Neural crest cell (in vitro differentiated cells): ENCODE measurements at regions not wholly inside any gene's neighbourhood (a gene's known extent, or its start where the extent isn't known, plus 50 kb on each side); places are given as distances from the start of the nearest gene placed in this dataset.

Experiments used
- DNase-seq: peaks from one replicate; pipeline ENCODE4 v3.0.0; 2021; ENCODE audit warnings: low read depth, mixed read lengths, low spot score
- H3K27ac Mint-ChIP-seq: one replicate; pipeline ENCODE4 v1.8.0; 2021; ENCODE audit warnings: mild to moderate bottlenecking, mixed read lengths; ENCODE audit not compliant: unreplicated experiment
- H3K27me3 Mint-ChIP-seq: 2 replicates; pipeline ENCODE4 v1.8.0; 2021; ENCODE audit warnings: low read depth, mild to moderate bottlenecking, mixed read lengths
- H3K36me3 Mint-ChIP-seq: 2 replicates; pipeline ENCODE4 v1.8.0; 2021; ENCODE audit warnings: low read depth, mild to moderate bottlenecking, mixed read lengths
- H3K4me1 Mint-ChIP-seq: 2 replicates; pipeline ENCODE4 v1.8.0; 2021; ENCODE audit warnings: mixed read lengths
- H3K4me3 Mint-ChIP-seq: one replicate; pipeline ENCODE4 v1.8.0; 2021; ENCODE audit warnings: mild to moderate bottlenecking, mixed read lengths
- H3K9me3 Mint-ChIP-seq: 2 replicates; pipeline ENCODE4 v1.8.0; 2021; ENCODE audit warnings: mixed read lengths
- CTCF ChIP-seq: fragments of 200-600 bp; sonication (generic); conservative IDR thresholded peaks from 2 replicates; pipeline ENCODE4 v1.5.0; 2021; ENCODE audit warnings: antibody characterized with exemption, mild to moderate bottlenecking

GRCh38 chr3:102741694-102742093, 306.9 kb downstream of the ZPLD1 start:
- no peaks in the 10 kb centered on the region for H3K9me3 Mint-ChIP-seq
- no peaks in the 10 kb centered on the region for H3K36me3 Mint-ChIP-seq
- no peak overlapping the region for H3K27ac Mint-ChIP-seq
- no peaks in the 10 kb centered on the region for H3K27me3 Mint-ChIP-seq
- no peak for DNase-seq
- H3K4me1 Mint-ChIP-seq = no peaks in the 10 kb centered on the region
- TF ChIP-seq CTCF = no peak
- no peak overlapping the region for H3K4me3 Mint-ChIP-seq

GRCh38 chr3:102745881-102746280, 311.1 kb downstream of the ZPLD1 start:
- no peak for DNase-seq
- Mint-ChIP-seq H3K27me3 (no peaks in the 10 kb centered on the region), H3K9me3 (no peaks in the 10 kb centered on the region), H3K4me3 (no peak overlapping the region), H3K27ac (no peak overlapping the region), H3K4me1 (peaks cover 3% of the 10 kb centered on the region), H3K36me3 (no peaks in the 10 kb centered on the region)
- TF ChIP-seq CTCF = no peak

- no peak overlapping the region for H3K27ac Mint-ChIP-seq
- H3K4me1 Mint-ChIP-seq = peaks cover 3% of the 10 kb centered on the region
- no peaks in the 10 kb centered on the region for H3K36me3 Mint-ChIP-seq
- no peaks in the 10 kb centered on the region for H3K27me3 Mint-ChIP-seq
- H3K4me3 Mint-ChIP-seq = no peak overlapping the region
- TF ChIP-seq CTCF = no peak
- H3K9me3 Mint-ChIP-seq = no peaks in the 10 kb centered on the region
- DNase-seq = no peak
Measured at GRCh38 chr3:102747611-102748010, 312.8 kb downstream of the ZPLD1 start.

GRCh38 chr3:102748646-102749045, 313.8 kb downstream of the ZPLD1 start:
- Mint-ChIP-seq H3K36me3 (no peaks in the 10 kb centered on the region), H3K27me3 (no peaks in the 10 kb centered on the region), H3K4me3 (no peak overlapping the region), H3K4me1 (peaks cover 3% of the 10 kb centered on the region), H3K9me3 (no peaks in the 10 kb centered on the region), H3K27ac (no peak overlapping the region)
- no peak for TF ChIP-seq CTCF
- no peak for DNase-seq

GRCh38 chr3:102750322-102750721, 315.5 kb downstream of the ZPLD1 start:
- Mint-ChIP-seq H3K36me3 (no peaks in the 10 kb centered on the region), H3K4me3 (no peak overlapping the region), H3K9me3 (no peaks in the 10 kb centered on the region), H3K4me1 (peaks cover 3% of the 10 kb centered on the region), H3K27me3 (no peaks in the 10 kb centered on the region), H3K27ac (no peak overlapping the region)
- no peak for TF ChIP-seq CTCF
- DNase-seq = no peak

GRCh38 chr3:102753901-102754300, 319.1 kb downstream of the ZPLD1 start:
- H3K4me1 Mint-ChIP-seq = no peaks in the 10 kb centered on the region
- no peak for DNase-seq
- no peak overlapping the region for H3K27ac Mint-ChIP-seq
- H3K36me3 Mint-ChIP-seq = no peaks in the 10 kb centered on the region
- no peaks in the 10 kb centered on the region for H3K9me3 Mint-ChIP-seq
- no peaks in the 10 kb centered on the region for H3K27me3 Mint-ChIP-seq
- no peak for TF ChIP-seq CTCF
- H3K4me3 Mint-ChIP-seq = no peak overlapping the region
